ENCODE measurements at regions not wholly inside any gene's neighbourhood (a gene's known extent, or its start where the extent isn't known, plus 50 kb on each side); places are given as distances from the start of the nearest gene placed in this dataset.
"Not testable (repeated sequence)": the region's sequence is repeated elsewhere in the genome, so short reads cannot be mapped to it uniquely, and the experiment has no call there.

- no peaks in the 10 kb centered on the region for H3K9me3 ChIP-seq
- no peak for TF ChIP-seq EP300 (IDR thresholded peaks at IDR 0.05)
- TF ChIP-seq POLR2A (IDR thresholded peaks at IDR 0.05), result no peak
- TF ChIP-seq CTCF (IDR thresholded peaks at IDR 0.05), result no peak
- TF ChIP-seq POLR2AphosphoS5 (IDR thresholded peaks at IDR 0.05), result no peak
- no peak overlapping the region for H3K27ac ChIP-seq
- H3K27me3 ChIP-seq, result no peaks in the 10 kb centered on the region
- H3K36me3 ChIP-seq, result no peaks in the 10 kb centered on the region
- H3K4me1 ChIP-seq, result peaks cover 0 to 13% (median 6%) of the 10 kb centered on the region in 4 donors
- DNase-seq, result no peak
- intact Hi-C loops (cut with DNase I), result no loop called here
- H3K4me3 ChIP-seq, result no peak overlapping the region
- WGBS, 2 donors, result 65 to 80% methylated on average over 5 of the region's 5 CpGs
Observed at GRCh38 chr6:169099411-169100202, 154.0 kb downstream of the THBS2 start.

GRCh38 chr6:169098651-169099050 lies 155.0 kb downstream of the THBS2 start:
- WGBS, 2 donors, result 83 to 85% methylated on average over 2 of the region's 2 CpGs
- H3K36me3 ChIP-seq; H3K4me3 ChIP-seq; H3K9me3 ChIP-seq; H3K27me3 ChIP-seq; DNase-seq; H3K27ac ChIP-seq; intact Hi-C loops (cut with DNase I): not testable (repeated sequence)
- H3K4me1 ChIP-seq, result peaks cover 0 to 13% (median 6%) of the 10 kb centered on the region in 4 donors

- Histone ChIP-seq H3K9me3 (no peaks in the 10 kb centered on the region), H3K36me3 (no peaks in the 10 kb centered on the region), H3K27ac (peak overlapping the region in 1 of 4 donors; percentile 10), H3K4me3 (no peak overlapping the region), H3K27me3 (no peaks in the 10 kb centered on the region), H3K4me1 (peaks cover 0 to 18% (median 8%) of the 10 kb centered on the region in 4 donors)
- WGBS, 2 donors, result 75% methylated on average over 1 of the region's 1 CpG
- intact Hi-C loops (cut with DNase I), result no loop called here
- no peak for DNase-seq
- TF ChIP-seq POLR2AphosphoS5 (IDR thresholded peaks at IDR 0.05) (no peak), POLR2A (IDR thresholded peaks at IDR 0.05) (no peak), EP300 (IDR thresholded peaks at IDR 0.05) (no peak), CTCF (IDR thresholded peaks at IDR 0.05) (no peak)
Observed at GRCh38 chr6:169098116-169098515, 155.5 kb downstream of the THBS2 start.

GRCh38 chr6:169097381-169097959 lies 156.2 kb downstream of the THBS2 start:
- peak overlapping the region in 1 of 4 donors; percentile 10 for H3K27ac ChIP-seq
- intact Hi-C loops (cut with DNase I), result no loop called here
- H3K27me3 ChIP-seq, result no peaks in the 10 kb centered on the region
- no peak for DNase-seq
- no peak overlapping the region for H3K4me3 ChIP-seq
- WGBS, 2 donors, result 81 to 88% methylated on average over 11 of the region's 11 CpGs
- H3K36me3 ChIP-seq, result no peaks in the 10 kb centered on the region
- peaks cover 0 to 24% (median 8%) of the 10 kb centered on the region in 4 donors for H3K4me1 ChIP-seq
- no peaks in the 10 kb centered on the region for H3K9me3 ChIP-seq
- TF ChIP-seq POLR2AphosphoS5 (IDR thresholded peaks at IDR 0.05) (no peak), EP300 (IDR thresholded peaks at IDR 0.05) (no peak), CTCF (IDR thresholded peaks at IDR 0.05) (no peak), POLR2A (IDR thresholded peaks at IDR 0.05) (no peak)

- no peaks in the 10 kb centered on the region for H3K27me3 ChIP-seq
- no peak overlapping the region for H3K27ac ChIP-seq
- peaks cover 0 to under 1% (median 0%) of the 10 kb centered on the region in 4 donors for H3K9me3 ChIP-seq
- DNase-seq, result no peak
- H3K4me3 ChIP-seq, result no peak overlapping the region
- peaks cover 0 to 30% (median 8%) of the 10 kb centered on the region in 4 donors for H3K4me1 ChIP-seq
- no peaks in the 10 kb centered on the region for H3K36me3 ChIP-seq
- WGBS, 2 donors, result 56 to 83% methylated on average over 5 of the region's 5 CpGs
- no peak for TF ChIP-seq POLR2AphosphoS5 (IDR thresholded peaks at IDR 0.05)
- TF ChIP-seq CTCF (IDR thresholded peaks at IDR 0.05), result no peak
- no peak for TF ChIP-seq POLR2A (IDR thresholded peaks at IDR 0.05)
- TF ChIP-seq EP300 (IDR thresholded peaks at IDR 0.05), result no peak
- intact Hi-C loops (cut with DNase I), result no loop called here
Observed at GRCh38 chr6:169096388-169096787, 157.3 kb downstream of the THBS2 start.
